Stomach (tissue), 8 donors: ENCODE measurements at regions not wholly inside any gene's neighbourhood (a gene's known extent, or its start where the extent isn't known, plus 50 kb on each side); places are given as distances from the start of the nearest gene placed in this dataset.

Experiments
- DNase-seq, 2 donors: peaks; one replicate each; pipeline versions ENCODE4 v3.0.0 to v3.0.0-alpha.2; 2013 to 2019
- H3K27ac ChIP-seq, 5 donors: fragments of 200-600 bp in 4 of 5; sonication (generic) in 4 of 5; one replicate each; pipeline ENCODE4 v1.5.1; 2013 to 2019; ENCODE audit warnings: mild to moderate bottlenecking in 1 of 5, moderate library complexity in 1 of 5
- H3K27me3 ChIP-seq, 3 donors: fragments of 200-600 bp; sonication (generic); one replicate each; pipeline ENCODE4 v1.5.1; 2017 to 2019; ENCODE audit warnings: mixed run types in 1 of 3
- H3K36me3 ChIP-seq, 4 donors: fragments of 200-600 bp; sonication (generic); 1 replicate in 3 of 4; 2 replicates in 1 of 4; pipeline ENCODE4 v1.5.1; 2016 to 2019
- H3K4me1 ChIP-seq, 4 donors: fragments of 200-600 bp; sonication (generic); one replicate each; pipeline ENCODE4 v1.5.1; 2016 to 2019
- H3K4me3 ChIP-seq, 4 donors: fragments of 200-600 bp; sonication (generic) in 3 of 4; one replicate each; pipeline ENCODE4 v1.5.1; 2016 to 2019; ENCODE audit warnings: mild to moderate bottlenecking in 1 of 4
- H3K9me3 ChIP-seq, 4 donors: fragments of 200-600 bp; sonication (generic); one replicate each; pipeline ENCODE4 v1.5.1; 2016 to 2019
- EP300 ChIP-seq: sonication (generic); formaldehyde crosslinking; IDR thresholded peaks from one replicate; pipeline ENCODE4 v1.6.1; 2017; ENCODE audit warnings: antibody characterized with exemption
- POLR2A ChIP-seq, 4 donors: fragments of 450-650 bp; IDR thresholded peaks; one replicate each; pipeline ENCODE4 v1.6.1; 2016; ENCODE audit warnings: antibody characterized with exemption in 4 of 4, control low read depth in 2 of 4, mild to moderate bottlenecking in 1 of 4, moderate library complexity in 1 of 4
- POLR2AphosphoS5 ChIP-seq, 3 donors: sonication (generic); formaldehyde crosslinking; IDR thresholded peaks; one replicate each; pipeline ENCODE4 v1.6.1; 2016; ENCODE audit warnings: antibody characterized with exemption in 3 of 3
- WGBS, 5 donors: extraction: QIAGEN DNeasy Blood & Tissue Kit in 3 of 5; methylation state at CpG; one replicate each; pipeline versions ENCODE4 v1.1.5 to v1.1.7; 2013 to 2018; 5-methylcytosine and 5-hydroxymethylcytosine counted together
- intact Hi-C: fragments of 100-400 bp; cut with DNase I; formaldehyde crosslinking; loops from one replicate; pipeline ENCODE4 v1.15.1; 2023; ENCODE audit warnings: low total_unique reads
- TF ChIP-seq, protein P1 (sequence below), 7 experiments: fragments of 450-650 bp in 4 of 7; fragments of 200-600 bp in 3 of 7; sonication (generic) in 3 of 7; IDR thresholded peaks; one replicate each; pipeline ENCODE4 v1.5.1; 2016 to 2019; ENCODE audit warnings: antibody characterized with exemption in 7 of 7, control low read depth in 2 of 7, mild to moderate bottlenecking in 1 of 7
- donor health status: healthy with polysubstance abuse.
- donor health status: Bipolar disorder and iron deficiency.
- donor health status: healthy.

DNA sequence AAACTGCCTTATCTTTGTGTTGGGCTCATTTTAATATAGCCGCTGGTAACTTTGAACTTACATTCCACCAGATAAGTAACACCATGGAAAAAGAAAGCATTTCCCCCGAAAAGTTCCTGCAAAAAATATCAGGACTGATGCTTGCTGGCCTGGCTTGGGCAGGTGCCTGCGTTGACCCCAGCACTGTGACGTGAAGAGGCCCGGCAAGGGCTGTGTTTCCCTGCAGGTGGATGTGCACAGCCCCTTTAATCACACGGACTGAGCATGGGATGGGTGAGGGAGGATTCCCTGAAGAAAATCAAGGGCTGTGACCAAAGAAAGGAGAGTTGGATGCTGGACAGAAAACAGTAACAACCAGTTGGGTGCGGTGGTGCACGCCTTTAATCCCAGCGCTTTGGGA lies 138.2 kb downstream of the NSG2 start:
- intact Hi-C loops, result no loop called here
- TF ChIP-seq, protein P1, sequence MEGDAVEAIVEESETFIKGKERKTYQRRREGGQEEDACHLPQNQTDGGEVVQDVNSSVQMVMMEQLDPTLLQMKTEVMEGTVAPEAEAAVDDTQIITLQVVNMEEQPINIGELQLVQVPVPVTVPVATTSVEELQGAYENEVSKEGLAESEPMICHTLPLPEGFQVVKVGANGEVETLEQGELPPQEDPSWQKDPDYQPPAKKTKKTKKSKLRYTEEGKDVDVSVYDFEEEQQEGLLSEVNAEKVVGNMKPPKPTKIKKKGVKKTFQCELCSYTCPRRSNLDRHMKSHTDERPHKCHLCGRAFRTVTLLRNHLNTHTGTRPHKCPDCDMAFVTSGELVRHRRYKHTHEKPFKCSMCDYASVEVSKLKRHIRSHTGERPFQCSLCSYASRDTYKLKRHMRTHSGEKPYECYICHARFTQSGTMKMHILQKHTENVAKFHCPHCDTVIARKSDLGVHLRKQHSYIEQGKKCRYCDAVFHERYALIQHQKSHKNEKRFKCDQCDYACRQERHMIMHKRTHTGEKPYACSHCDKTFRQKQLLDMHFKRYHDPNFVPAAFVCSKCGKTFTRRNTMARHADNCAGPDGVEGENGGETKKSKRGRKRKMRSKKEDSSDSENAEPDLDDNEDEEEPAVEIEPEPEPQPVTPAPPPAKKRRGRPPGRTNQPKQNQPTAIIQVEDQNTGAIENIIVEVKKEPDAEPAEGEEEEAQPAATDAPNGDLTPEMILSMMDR (IDR thresholded peaks at IDR 0.05), result no peak
- TF ChIP-seq POLR2A (IDR thresholded peaks at IDR 0.05) (no peak), POLR2AphosphoS5 (IDR thresholded peaks at IDR 0.05) (no peak), EP300 (no peak)
- Histone ChIP-seq H3K27ac (no peak overlapping the region), H3K4me3 (no peak overlapping the region), H3K4me1 (no peaks in the 10 kb centered on the region), H3K27me3 (no peaks in the 10 kb centered on the region), H3K36me3 (no peaks in the 10 kb centered on the region), H3K9me3 (no peaks in the 10 kb centered on the region)
- WGBS, 5 donors, result 72 to 84% (median 76%) methylated on average over 8 to 9 of the region's 9 CpGs
- no peak for DNase-seq

- no peaks in the 10 kb centered on the region for H3K27me3 ChIP-seq
- H3K9me3 ChIP-seq, result no peaks in the 10 kb centered on the region
- intact Hi-C loops, result no loop called here
- no peak overlapping the region for H3K4me3 ChIP-seq
- peaks cover 0 to 5% (median 0%) of the 10 kb centered on the region in 4 donors for H3K4me1 ChIP-seq
- TF ChIP-seq POLR2AphosphoS5 (IDR thresholded peaks at IDR 0.05) (no peak), POLR2A (IDR thresholded peaks at IDR 0.05) (no peak), EP300 (no peak)
- TF ChIP-seq, protein P1 (IDR thresholded peaks at IDR 0.05), result no peak
- H3K27ac ChIP-seq, result no peak overlapping the region
- DNase-seq, result no peak
- WGBS, 5 donors, result 61 to 93% (median 72%) methylated on average over 3 of the region's 3 CpGs
- no peaks in the 10 kb centered on the region for H3K36me3 ChIP-seq
These were observed 140.0 kb downstream of the NSG2 start for GRCh38 chr5:174185506-174185905.

- 66 to 76% (median 75%) methylated on average over 10 of the region's 10 CpGs for WGBS, 5 donors
- no peaks in the 10 kb centered on the region for H3K9me3 ChIP-seq
- intact Hi-C loops, result no loop called here
- peaks cover 0 to 5% (median 0%) of the 10 kb centered on the region in 4 donors for H3K4me1 ChIP-seq
- no peak overlapping the region for H3K4me3 ChIP-seq
- no peak overlapping the region for H3K27ac ChIP-seq
- H3K36me3 ChIP-seq, result no peaks in the 10 kb centered on the region
- no peaks in the 10 kb centered on the region for H3K27me3 ChIP-seq
- no peak for DNase-seq
- no peak for TF ChIP-seq POLR2AphosphoS5 (IDR thresholded peaks at IDR 0.05)
- TF ChIP-seq, protein P1 (IDR thresholded peaks at IDR 0.05), result no peak
- no peak for TF ChIP-seq EP300
- no peak for TF ChIP-seq POLR2A (IDR thresholded peaks at IDR 0.05)
These were observed 140.7 kb downstream of the NSG2 start for GRCh38 chr5:174186096-174186695.

GRCh38 chr5:174187001-174187400 lies 141.5 kb downstream of the NSG2 start:
- H3K9me3 ChIP-seq, result no peaks in the 10 kb centered on the region
- H3K27me3 ChIP-seq, result peaks cover 0 to 2% (median 0%) of the 10 kb centered on the region in 3 donors
- no peak for DNase-seq
- intact Hi-C loops, result no loop called here
- 75 to 85% (median 78%) methylated on average over 7 of the region's 7 CpGs for WGBS, 5 donors
- no peak overlapping the region for H3K27ac ChIP-seq
- TF ChIP-seq EP300 (no peak), POLR2A (IDR thresholded peaks at IDR 0.05) (no peak), POLR2AphosphoS5 (IDR thresholded peaks at IDR 0.05) (no peak)
- TF ChIP-seq, protein P1 (IDR thresholded peaks at IDR 0.05), result no peak
- no peak overlapping the region for H3K4me3 ChIP-seq
- H3K4me1 ChIP-seq, result peaks cover 0 to 5% (median 0%) of the 10 kb centered on the region in 4 donors
- no peaks in the 10 kb centered on the region for H3K36me3 ChIP-seq
